Liver (tissue), 8 donors: ENCODE measurements at regions not wholly inside any gene's neighbourhood (a gene's known extent, or its start where the extent isn't known, plus 50 kb on each side); places are given as distances from the start of the nearest gene placed in this dataset.

Experiments used
- DNase-seq: peaks from one replicate; pipeline ENCODE4 v3.0.0-alpha.2; 2017; ENCODE audit warnings: low spot score
- H3K27ac ChIP-seq, 2 donors: one replicate each; pipeline ENCODE4 v1.7.0; 2013; ENCODE audit warnings: inconsistent platforms in 2 of 2, low read length in 2 of 2, control low read depth in 1 of 2, low read depth in 1 of 2, mild to moderate bottlenecking in 1 of 2
- H3K27me3 ChIP-seq, 4 donors: one replicate each; pipeline versions ENCODE4 v1.6.1 to v1.7.0; 2013; ENCODE audit warnings: low read length in 3 of 4, inconsistent platforms in 1 of 4, mild to moderate bottlenecking in 1 of 4, moderate library complexity in 1 of 4; ENCODE audit not compliant: control insufficient read depth in 4 of 4, insufficient read depth in 4 of 4
- H3K36me3 ChIP-seq, 4 donors: one replicate each; pipeline versions ENCODE4 v1.6.1 to v1.7.0; 2013; ENCODE audit warnings: low read length in 3 of 4, mild to moderate bottlenecking in 3 of 4, low read depth in 1 of 4, moderate library complexity in 1 of 4; ENCODE audit not compliant: control insufficient read depth in 4 of 4, insufficient read depth in 3 of 4
- H3K4me1 ChIP-seq, 4 donors: one replicate each; pipeline versions ENCODE4 v1.6.1 to v1.7.0; 2013; ENCODE audit warnings: low read length in 3 of 4, mild to moderate bottlenecking in 3 of 4, moderate library complexity in 1 of 4; ENCODE audit not compliant: control insufficient read depth in 4 of 4, insufficient read depth in 4 of 4
- H3K4me3 ChIP-seq, 3 donors: one replicate each; pipeline versions ENCODE4 v1.6.1 to v1.7.0; 2013; ENCODE audit warnings: low read length in 3 of 3, control low read depth in 1 of 3, low read depth in 1 of 3, mild to moderate bottlenecking in 1 of 3
- H3K9ac ChIP-seq, 2 donors: one replicate each; pipeline ENCODE4 v1.7.0; 2013; ENCODE audit warnings: low read length in 2 of 2, mild to moderate bottlenecking in 2 of 2, moderate library complexity in 2 of 2, control low read depth in 1 of 2, low read depth in 1 of 2
- H3K9me3 ChIP-seq, 4 donors: one replicate each; pipeline versions ENCODE4 v1.6.1 to v1.7.0; 2013; ENCODE audit warnings: low read length in 3 of 4; ENCODE audit not compliant: control insufficient read depth in 4 of 4
- EGR1 ChIP-seq, 2 donors: IDR thresholded peaks; 2 replicates each; pipeline ENCODE4 v1.6.1; 2016 to 2018; ENCODE audit warnings: antibody characterized with exemption in 2 of 2, low read depth in 2 of 2
- FOXA1 ChIP-seq: IDR thresholded peaks from 2 replicates; pipeline ENCODE4 v1.6.1; 2016; ENCODE audit warnings: antibody characterized with exemption
- FOXA2 ChIP-seq: IDR thresholded peaks from 2 replicates; pipeline ENCODE4 v1.6.1; 2016; ENCODE audit warnings: antibody characterized with exemption
- GABPA ChIP-seq, 2 donors: IDR thresholded peaks in 1 of 2; conservative IDR thresholded peaks in 1 of 2; 2 replicates each; pipeline ENCODE4 v1.6.1; 2016; ENCODE audit warnings: antibody characterized with exemption in 2 of 2, mild to moderate bottlenecking in 1 of 2, moderate library complexity in 1 of 2
- HNF4A ChIP-seq, 2 donors: conservative IDR thresholded peaks; 2 replicates each; pipeline ENCODE4 v1.6.1; 2016; ENCODE audit warnings: antibody characterized with exemption in 2 of 2, mild to moderate bottlenecking in 2 of 2
- HNF4G ChIP-seq: IDR thresholded peaks from 2 replicates; pipeline ENCODE4 v1.6.1; 2016; ENCODE audit warnings: antibody characterized with exemption
- JUND ChIP-seq, 2 donors: IDR thresholded peaks; 2 replicates each; pipeline ENCODE4 v1.6.1; 2016; ENCODE audit warnings: antibody characterized with exemption in 2 of 2
- NR2F2 ChIP-seq: IDR thresholded peaks from 2 replicates; pipeline ENCODE4 v1.6.1; 2016; ENCODE audit warnings: antibody characterized with exemption
- RAD21 ChIP-seq, 2 donors: IDR thresholded peaks; 2 replicates each; pipeline ENCODE4 v1.6.1; 2016; ENCODE audit warnings: antibody characterized with exemption in 2 of 2, mild to moderate bottlenecking in 2 of 2
- RXRA ChIP-seq, 2 donors: IDR thresholded peaks; 2 replicates each; pipeline ENCODE4 v1.6.1; 2017 to 2018; ENCODE audit warnings: antibody characterized with exemption in 2 of 2, mild to moderate bottlenecking in 1 of 2
- SP1 ChIP-seq: IDR thresholded peaks from 2 replicates; pipeline ENCODE4 v1.6.1; 2018; ENCODE audit warnings: antibody characterized with exemption, mild to moderate bottlenecking
- TAF1 ChIP-seq: conservative IDR thresholded peaks from 2 replicates; pipeline ENCODE4 v1.6.1; 2016; ENCODE audit warnings: antibody characterized with exemption, mild to moderate bottlenecking
- YY1 ChIP-seq: IDR thresholded peaks from 2 replicates; pipeline ENCODE4 v1.6.1; 2016; ENCODE audit warnings: antibody characterized with exemption, mild to moderate bottlenecking
- WGBS: extraction: QIAGEN DNeasy Blood & Tissue Kit; methylation state at CpG from one replicate; pipeline ENCODE4 v1.1.7; 2013; 5-methylcytosine and 5-hydroxymethylcytosine counted together
- TF ChIP-seq, protein P1 (sequence below): fragments of 150-350 bp; IDR thresholded peaks from 2 replicates; pipeline ENCODE4 v1.5.1; 2017; ENCODE audit warnings: improper control_type of control experiment, low read depth, low read length; ENCODE audit not compliant: missing input control
- TF ChIP-seq, protein P2 (sequence below): IDR thresholded peaks from 2 replicates; pipeline ENCODE4 v1.6.1; 2016; ENCODE audit warnings: antibody characterized with exemption
- TF ChIP-seq, protein P3 (sequence below): IDR thresholded peaks from 2 replicates; pipeline ENCODE4 v1.6.1; 2016; ENCODE audit warnings: antibody characterized with exemption
- TF ChIP-seq, protein P4 (sequence below): IDR thresholded peaks from 2 replicates; pipeline ENCODE4 v1.6.1; 2016; ENCODE audit warnings: antibody characterized with exemption
- TF ChIP-seq, protein P5 (sequence below): IDR thresholded peaks from 2 replicates; pipeline ENCODE4 v1.6.1; 2016; ENCODE audit warnings: antibody characterized with exemption, mild to moderate bottlenecking
- donor health status: healthy.
- donor health status: healthy.
- donor health status: healthy.
- donor health status: healthy.
- donor health status: healthy.

DNA sequence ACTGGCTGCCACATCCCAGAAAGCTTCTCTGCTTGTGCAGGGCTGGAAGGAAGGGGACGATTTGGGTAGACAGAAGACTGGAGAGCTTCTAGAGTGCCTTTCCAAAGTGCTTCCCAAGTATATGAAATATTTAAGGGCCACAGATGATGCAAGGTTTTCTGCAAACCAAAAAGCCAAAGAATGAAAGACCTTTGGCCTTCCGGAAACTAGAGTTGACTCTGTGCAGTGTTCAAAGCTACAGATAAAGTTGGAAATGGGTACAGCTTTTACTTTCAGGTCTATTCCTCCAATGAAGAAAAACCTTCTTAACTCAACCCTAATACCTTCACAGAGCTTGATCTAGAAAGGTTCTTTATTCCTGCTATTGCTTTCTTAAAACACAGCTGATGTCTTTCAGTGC lies 253.0 kb upstream of the KLHL29 start (continued):
- TF ChIP-seq, protein P1, sequence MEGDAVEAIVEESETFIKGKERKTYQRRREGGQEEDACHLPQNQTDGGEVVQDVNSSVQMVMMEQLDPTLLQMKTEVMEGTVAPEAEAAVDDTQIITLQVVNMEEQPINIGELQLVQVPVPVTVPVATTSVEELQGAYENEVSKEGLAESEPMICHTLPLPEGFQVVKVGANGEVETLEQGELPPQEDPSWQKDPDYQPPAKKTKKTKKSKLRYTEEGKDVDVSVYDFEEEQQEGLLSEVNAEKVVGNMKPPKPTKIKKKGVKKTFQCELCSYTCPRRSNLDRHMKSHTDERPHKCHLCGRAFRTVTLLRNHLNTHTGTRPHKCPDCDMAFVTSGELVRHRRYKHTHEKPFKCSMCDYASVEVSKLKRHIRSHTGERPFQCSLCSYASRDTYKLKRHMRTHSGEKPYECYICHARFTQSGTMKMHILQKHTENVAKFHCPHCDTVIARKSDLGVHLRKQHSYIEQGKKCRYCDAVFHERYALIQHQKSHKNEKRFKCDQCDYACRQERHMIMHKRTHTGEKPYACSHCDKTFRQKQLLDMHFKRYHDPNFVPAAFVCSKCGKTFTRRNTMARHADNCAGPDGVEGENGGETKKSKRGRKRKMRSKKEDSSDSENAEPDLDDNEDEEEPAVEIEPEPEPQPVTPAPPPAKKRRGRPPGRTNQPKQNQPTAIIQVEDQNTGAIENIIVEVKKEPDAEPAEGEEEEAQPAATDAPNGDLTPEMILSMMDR, result no peak

DNA sequence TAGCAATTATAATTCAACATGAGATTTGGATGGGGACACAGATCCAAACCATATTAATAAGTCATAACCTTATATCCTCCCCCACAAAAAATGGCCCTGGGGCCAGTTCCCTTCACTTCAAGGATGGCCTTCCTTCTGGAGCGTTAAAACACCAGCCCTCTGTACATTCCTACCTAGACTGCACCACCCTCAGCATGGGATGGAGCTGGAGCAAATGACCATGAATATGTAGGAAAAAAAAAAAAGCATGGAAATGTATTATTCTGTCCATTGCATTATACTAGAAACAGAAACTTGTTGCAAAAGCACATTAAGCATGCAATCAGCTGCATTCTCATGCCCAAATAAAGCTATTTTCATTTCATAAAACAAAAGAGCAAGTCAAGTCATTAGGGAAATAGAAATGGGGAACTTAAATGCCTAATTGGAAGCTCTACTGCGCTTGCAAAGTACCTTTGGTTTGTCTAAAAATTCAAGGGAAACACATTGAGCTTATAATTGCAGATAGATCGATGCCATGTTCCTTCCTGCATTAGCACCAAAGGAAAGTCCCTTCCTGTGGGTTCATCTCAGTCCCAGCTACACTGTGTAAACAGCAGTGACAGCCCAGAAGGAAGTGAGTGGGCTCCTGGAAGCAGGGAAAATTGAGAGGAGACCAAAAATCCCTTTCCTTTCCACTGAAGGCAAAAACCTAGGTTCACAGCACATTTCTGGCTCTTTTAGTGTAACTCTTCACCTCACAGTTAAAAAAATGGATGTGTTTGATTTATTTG lies 252.0 kb upstream of the KLHL29 start:
- Histone ChIP-seq H3K4me3 (no peak overlapping the region), H3K27ac (no peak overlapping the region), H3K4me1 (peaks cover 5 to 23% (median 14%) of the 10 kb centered on the region in 4 donors), H3K9me3 (no peaks in the 10 kb centered on the region), H3K9ac (no peak overlapping the region), H3K27me3 (no peaks in the 10 kb centered on the region), H3K36me3 (no peaks in the 10 kb centered on the region)
- 67% methylated on average over 3 of the region's 3 CpGs for WGBS
- TF ChIP-seq FOXA2, result peak; percentile 32
- TF ChIP-seq, protein P2, sequence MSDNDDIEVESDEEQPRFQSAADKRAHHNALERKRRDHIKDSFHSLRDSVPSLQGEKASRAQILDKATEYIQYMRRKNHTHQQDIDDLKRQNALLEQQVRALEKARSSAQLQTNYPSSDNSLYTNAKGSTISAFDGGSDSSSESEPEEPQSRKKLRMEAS, result no peak
- DNase-seq, result no peak

DNA sequence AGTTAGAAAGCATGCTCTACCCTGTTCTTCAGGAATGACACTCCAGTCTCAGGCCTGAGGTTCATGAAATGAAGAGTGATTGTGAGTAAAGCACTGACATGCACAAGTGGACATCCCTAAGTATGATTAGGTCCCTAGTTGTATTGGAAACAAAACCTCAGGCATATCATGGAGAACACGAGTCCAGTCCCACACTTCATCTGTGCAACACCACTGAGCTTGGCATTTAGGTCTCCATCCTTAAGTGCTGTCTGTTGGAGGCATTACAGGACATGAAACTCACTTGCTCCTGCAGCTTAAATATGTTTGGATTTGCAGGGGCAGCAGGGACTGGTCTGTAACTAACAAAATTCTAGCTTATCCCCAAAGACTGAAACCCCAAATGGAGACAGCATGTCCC lies 250.3 kb upstream of the KLHL29 start:
- WGBS, result 84% methylated on average over 1 of the region's 1 CpG
- H3K4me3 ChIP-seq, result no peak overlapping the region
- TF ChIP-seq JUND (IDR thresholded peaks at IDR 0.05), result no peak
- TF ChIP-seq HNF4A (conservative IDR thresholded peaks at IDR 0.05), result no peak
- TF ChIP-seq TAF1, result no peak
- no peak for TF ChIP-seq NR2F2
- TF ChIP-seq SP1, result no peak
- TF ChIP-seq, protein P3, sequence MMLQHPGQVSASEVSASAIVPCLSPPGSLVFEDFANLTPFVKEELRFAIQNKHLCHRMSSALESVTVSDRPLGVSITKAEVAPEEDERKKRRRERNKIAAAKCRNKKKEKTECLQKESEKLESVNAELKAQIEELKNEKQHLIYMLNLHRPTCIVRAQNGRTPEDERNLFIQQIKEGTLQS, result no peak
- TF ChIP-seq, protein P1, result no peak
- no peak for TF ChIP-seq RAD21 (IDR thresholded peaks at IDR 0.05)
- TF ChIP-seq FOXA1, result no peak
- TF ChIP-seq YY1, result no peak
- TF ChIP-seq, protein P4, sequence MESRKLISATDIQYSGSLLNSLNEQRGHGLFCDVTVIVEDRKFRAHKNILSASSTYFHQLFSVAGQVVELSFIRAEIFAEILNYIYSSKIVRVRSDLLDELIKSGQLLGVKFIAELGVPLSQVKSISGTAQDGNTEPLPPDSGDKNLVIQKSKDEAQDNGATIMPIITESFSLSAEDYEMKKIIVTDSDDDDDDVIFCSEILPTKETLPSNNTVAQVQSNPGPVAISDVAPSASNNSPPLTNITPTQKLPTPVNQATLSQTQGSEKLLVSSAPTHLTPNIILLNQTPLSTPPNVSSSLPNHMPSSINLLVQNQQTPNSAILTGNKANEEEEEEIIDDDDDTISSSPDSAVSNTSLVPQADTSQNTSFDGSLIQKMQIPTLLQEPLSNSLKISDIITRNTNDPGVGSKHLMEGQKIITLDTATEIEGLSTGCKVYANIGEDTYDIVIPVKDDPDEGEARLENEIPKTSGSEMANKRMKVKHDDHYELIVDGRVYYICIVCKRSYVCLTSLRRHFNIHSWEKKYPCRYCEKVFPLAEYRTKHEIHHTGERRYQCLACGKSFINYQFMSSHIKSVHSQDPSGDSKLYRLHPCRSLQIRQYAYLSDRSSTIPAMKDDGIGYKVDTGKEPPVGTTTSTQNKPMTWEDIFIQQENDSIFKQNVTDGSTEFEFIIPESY, result no peak
- TF ChIP-seq FOXA2, result no peak
- TF ChIP-seq GABPA (IDR thresholded peaks at IDR 0.05 in 1 of 2, conservative IDR thresholded peaks at IDR 0.05 in 1 of 2), result no peak
- no peak for TF ChIP-seq RXRA (IDR thresholded peaks at IDR 0.05)
- TF ChIP-seq, protein P2, result no peak
- TF ChIP-seq, protein P5, sequence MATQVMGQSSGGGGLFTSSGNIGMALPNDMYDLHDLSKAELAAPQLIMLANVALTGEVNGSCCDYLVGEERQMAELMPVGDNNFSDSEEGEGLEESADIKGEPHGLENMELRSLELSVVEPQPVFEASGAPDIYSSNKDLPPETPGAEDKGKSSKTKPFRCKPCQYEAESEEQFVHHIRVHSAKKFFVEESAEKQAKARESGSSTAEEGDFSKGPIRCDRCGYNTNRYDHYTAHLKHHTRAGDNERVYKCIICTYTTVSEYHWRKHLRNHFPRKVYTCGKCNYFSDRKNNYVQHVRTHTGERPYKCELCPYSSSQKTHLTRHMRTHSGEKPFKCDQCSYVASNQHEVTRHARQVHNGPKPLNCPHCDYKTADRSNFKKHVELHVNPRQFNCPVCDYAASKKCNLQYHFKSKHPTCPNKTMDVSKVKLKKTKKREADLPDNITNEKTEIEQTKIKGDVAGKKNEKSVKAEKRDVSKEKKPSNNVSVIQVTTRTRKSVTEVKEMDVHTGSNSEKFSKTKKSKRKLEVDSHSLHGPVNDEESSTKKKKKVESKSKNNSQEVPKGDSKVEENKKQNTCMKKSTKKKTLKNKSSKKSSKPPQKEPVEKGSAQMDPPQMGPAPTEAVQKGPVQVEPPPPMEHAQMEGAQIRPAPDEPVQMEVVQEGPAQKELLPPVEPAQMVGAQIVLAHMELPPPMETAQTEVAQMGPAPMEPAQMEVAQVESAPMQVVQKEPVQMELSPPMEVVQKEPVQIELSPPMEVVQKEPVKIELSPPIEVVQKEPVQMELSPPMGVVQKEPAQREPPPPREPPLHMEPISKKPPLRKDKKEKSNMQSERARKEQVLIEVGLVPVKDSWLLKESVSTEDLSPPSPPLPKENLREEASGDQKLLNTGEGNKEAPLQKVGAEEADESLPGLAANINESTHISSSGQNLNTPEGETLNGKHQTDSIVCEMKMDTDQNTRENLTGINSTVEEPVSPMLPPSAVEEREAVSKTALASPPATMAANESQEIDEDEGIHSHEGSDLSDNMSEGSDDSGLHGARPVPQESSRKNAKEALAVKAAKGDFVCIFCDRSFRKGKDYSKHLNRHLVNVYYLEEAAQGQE, result no peak
- TF ChIP-seq EGR1 (IDR thresholded peaks at IDR 0.05; ENCODE audit: low read depth in 2 of 2), result no peak
- no peak for TF ChIP-seq HNF4G
- no peaks in the 10 kb centered on the region for H3K27me3 ChIP-seq
- H3K4me1 ChIP-seq, result peaks cover 2 to 19% (median 10%) of the 10 kb centered on the region in 4 donors
- no peaks in the 10 kb centered on the region for H3K9me3 ChIP-seq
- DNase-seq, result no peak
- H3K36me3 ChIP-seq, result no peaks in the 10 kb centered on the region
- no peak overlapping the region for H3K27ac ChIP-seq
- no peak overlapping the region for H3K9ac ChIP-seq
